Endothelial cell of umbilical vein (primary cell): ENCODE measurements at regions not wholly inside any gene's neighbourhood (a gene's known extent, or its start where the extent isn't known, plus 50 kb on each side); places are given as distances from the start of the nearest gene placed in this dataset.

ENCODE experiments used
- BruUV-seq: library from RNA; stranded (reverse); fragments of 400-500 nt; replicated peaks from 2 replicates; lab custom pipeline; 2021; lab: Mats Ljungman, UMichigan
- CTCF ChIA-PET: fragments of 300-600, 350-600 bp; sonication (Branson Sonifier 250); formaldehyde crosslinking; loops from one replicate; lab custom pipeline; 2021; ENCODE audit warnings: antibody characterized with exemption, inconsistent platforms; lab: Charles Lee
- POLR2A ChIA-PET: fragments of 300-600, 350-600 bp; sonication (Branson Sonifier 250); formaldehyde crosslinking; loops from one replicate; lab custom pipeline; 2021; ENCODE audit warnings: antibody characterized with exemption, inconsistent platforms; lab: Charles Lee
- DNase-seq: peaks from one replicate; pipeline ENCODE4 v3.0.0-alpha.2; 2011; ENCODE audit warnings: low read depth, low spot score
- FAIRE-seq: peaks from 2 replicates; lab custom pipeline; 2011; peaks lifted over from hg19 to GRCh38; lab: Jason Lieb, UNC
- H2AFZ ChIP-seq: 2 replicates; pipeline ENCODE4 v1.6.0; 2012; ENCODE audit warnings: low read depth, low read length, control low read depth, inconsistent platforms
- H3K27ac ChIP-seq: 2 replicates; pipeline ENCODE4 v1.5.1; 2011; ENCODE audit warnings: low read depth, mild to moderate bottlenecking, control low read depth, low read length, moderate library complexity; ENCODE audit not compliant: insufficient read depth
- H3K27me3 ChIP-seq, 2 experiments: 2 replicates each; pipeline versions ENCODE4 v1.6.0 to v1.6.1; 2011; ENCODE audit warnings: low read length in 2 of 2, mixed read lengths in 1 of 2; ENCODE audit not compliant: control insufficient read depth in 2 of 2, insufficient read depth in 2 of 2
- H3K36me3 ChIP-seq, 2 experiments: 2 replicates in 1 of 2; 3 replicates in 1 of 2; pipeline ENCODE4 v1.5.1; 2011; ENCODE audit warnings: low read length in 2 of 2, mild to moderate bottlenecking in 1 of 2, moderate library complexity in 1 of 2; ENCODE audit not compliant: control insufficient read depth in 2 of 2, insufficient read depth in 2 of 2; ENCODE audit errors: extremely low read depth in 1 of 2
- H3K4me1 ChIP-seq: 3 replicates; pipeline ENCODE4 v1.5.1; 2011; ENCODE audit warnings: mild to moderate bottlenecking, low read length; ENCODE audit not compliant: control insufficient read depth, insufficient read depth; ENCODE audit errors: extremely low read depth
- H3K4me2 ChIP-seq: 2 replicates; pipeline ENCODE4 v1.6.1; 2011; ENCODE audit warnings: low read length, control low read depth, mixed read lengths; ENCODE audit not compliant: insufficient read depth
- H3K4me3 ChIP-seq, 3 experiments: fragments of 200-600 bp in 1 of 3; sonication (generic), shearing (Covaris generic) in 1 of 3; replicated peaks in 1 of 3; 2 replicates each; pipeline ENCODE4 v1.5.1; 2011 to 2016; ENCODE audit warnings: control low read depth in 3 of 3, low read length in 3 of 3, mild to moderate bottlenecking in 2 of 3, inconsistent platforms in 1 of 3, low read depth in 1 of 3, moderate library complexity in 1 of 3; ENCODE audit not compliant: insufficient read depth in 1 of 3
- H3K79me2 ChIP-seq: 2 replicates; pipeline ENCODE4 v1.6.0; 2012; ENCODE audit warnings: low read length, inconsistent platforms; ENCODE audit not compliant: control insufficient read depth, insufficient read depth
- H3K9ac ChIP-seq: replicated peaks from 2 replicates; pipeline ENCODE3; 2011; ENCODE audit warnings: low read length, control low read depth; ENCODE audit not compliant: insufficient read depth; ENCODE audit errors: extremely low read depth
- H3K9me1 ChIP-seq: replicated peaks from 3 replicates; pipeline ENCODE4 v1.6.0; 2011; ENCODE audit warnings: mild to moderate bottlenecking, low read length; ENCODE audit not compliant: control insufficient read depth, insufficient read depth; ENCODE audit errors: extremely low read depth
- H3K9me3 ChIP-seq: replicated peaks from 2 replicates; pipeline ENCODE4 v1.5.1; 2012; ENCODE audit warnings: low read length, inconsistent platforms; ENCODE audit not compliant: control insufficient read depth, insufficient read depth
- H4K20me1 ChIP-seq: replicated peaks from 2 replicates; pipeline ENCODE3; 2011; ENCODE audit warnings: mild to moderate bottlenecking, low read length; ENCODE audit not compliant: control insufficient read depth, insufficient read depth; ENCODE audit errors: extremely low read depth
- MYC ChIP-seq: IDR thresholded peaks from one replicate; pipeline ENCODE4 v1.6.1; 2011; ENCODE audit warnings: mild to moderate bottlenecking, low read depth, low read length
- POLR2A ChIP-seq: IDR thresholded peaks from 2 replicates; pipeline ENCODE4 v1.6.1; 2012; ENCODE audit warnings: low read depth, mild to moderate bottlenecking, control low read depth, low read length
- POLR2AphosphoS5 ChIP-seq: IDR thresholded peaks from 2 replicates; pipeline ENCODE4 v1.6.1; 2012; ENCODE audit warnings: low read depth, mild to moderate bottlenecking, control low read depth, low read length, moderate library complexity; ENCODE audit not compliant: insufficient read depth
- dilution Hi-C: fragments of 300-500 bp; cut with MboI; formaldehyde crosslinking; loops from one replicate; pipeline ENCODE4 v1.15.0; 2019; ENCODE audit warnings: low sequenced_read_pairs; ENCODE audit not compliant: extremely low pct_ligation_motif_present
- intact Hi-C: fragments of 100-400 bp; cut with micrococcal nuclease; formaldehyde crosslinking; loops from one replicate; pipeline ENCODE4 v1.10.0; 2022
- TF ChIP-seq, protein P1 (sequence below), 2 donors: IDR thresholded peaks; 1 replicate in 1 of 2; 2 replicates in 1 of 2; pipeline ENCODE4 v1.5.1; 2011; ENCODE audit warnings: low read length in 2 of 2, mild to moderate bottlenecking in 2 of 2, moderate library complexity in 2 of 2, control low read depth in 1 of 2, inconsistent platforms in 1 of 2, low read depth in 1 of 2; ENCODE audit not compliant: insufficient read depth in 1 of 2; ENCODE audit errors: extremely low read depth in 1 of 2
- TF ChIP-seq, protein P2 (sequence below): IDR thresholded peaks from 2 replicates; pipeline ENCODE4 v1.6.1; 2011; ENCODE audit not compliant: insufficient read depth, insufficient read length

DNA sequence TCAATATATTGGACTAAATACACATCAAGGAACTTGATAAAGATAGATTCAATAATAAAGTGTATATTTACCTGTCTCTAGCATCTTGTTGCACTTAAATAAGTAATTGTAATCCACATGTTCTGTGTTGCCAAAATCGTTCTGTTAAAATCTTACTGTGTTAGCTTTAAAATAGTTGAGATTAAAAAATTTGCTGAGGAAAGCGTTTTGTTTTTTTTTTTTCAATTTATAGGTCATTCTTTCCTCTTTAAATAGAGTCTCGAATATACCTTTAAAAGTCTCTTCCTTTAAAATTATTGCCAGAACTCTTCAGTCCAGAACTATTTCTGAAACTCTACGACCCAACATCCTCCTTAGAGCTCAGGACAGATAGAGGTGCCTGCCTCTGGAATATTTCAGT, 195.6 kb upstream of the OPRM1 start:
- CTCF ChIA-PET, result no interaction called here
- intact Hi-C loops, result no loop called here
- Histone ChIP-seq H3K4me1 (no peaks in the 10 kb centered on the region), H4K20me1 (no peaks in the 10 kb centered on the region), H3K9me1 (no peaks in the 10 kb centered on the region), H3K27me3 (no peaks in the 10 kb centered on the region), H3K79me2 (no peaks in the 10 kb centered on the region), H3K4me3 (no peak overlapping the region), H3K27ac (no peak overlapping the region), H3K9ac (no peak overlapping the region), H3K4me2 (no peak overlapping the region), H2AFZ (no peak overlapping the region), H3K9me3 (no peaks in the 10 kb centered on the region), H3K36me3 (no peaks in the 10 kb centered on the region)
- TF ChIP-seq MYC, result no peak
- TF ChIP-seq, protein P1, sequence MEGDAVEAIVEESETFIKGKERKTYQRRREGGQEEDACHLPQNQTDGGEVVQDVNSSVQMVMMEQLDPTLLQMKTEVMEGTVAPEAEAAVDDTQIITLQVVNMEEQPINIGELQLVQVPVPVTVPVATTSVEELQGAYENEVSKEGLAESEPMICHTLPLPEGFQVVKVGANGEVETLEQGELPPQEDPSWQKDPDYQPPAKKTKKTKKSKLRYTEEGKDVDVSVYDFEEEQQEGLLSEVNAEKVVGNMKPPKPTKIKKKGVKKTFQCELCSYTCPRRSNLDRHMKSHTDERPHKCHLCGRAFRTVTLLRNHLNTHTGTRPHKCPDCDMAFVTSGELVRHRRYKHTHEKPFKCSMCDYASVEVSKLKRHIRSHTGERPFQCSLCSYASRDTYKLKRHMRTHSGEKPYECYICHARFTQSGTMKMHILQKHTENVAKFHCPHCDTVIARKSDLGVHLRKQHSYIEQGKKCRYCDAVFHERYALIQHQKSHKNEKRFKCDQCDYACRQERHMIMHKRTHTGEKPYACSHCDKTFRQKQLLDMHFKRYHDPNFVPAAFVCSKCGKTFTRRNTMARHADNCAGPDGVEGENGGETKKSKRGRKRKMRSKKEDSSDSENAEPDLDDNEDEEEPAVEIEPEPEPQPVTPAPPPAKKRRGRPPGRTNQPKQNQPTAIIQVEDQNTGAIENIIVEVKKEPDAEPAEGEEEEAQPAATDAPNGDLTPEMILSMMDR (IDR thresholded peaks at IDR 0.05; ENCODE audit: extremely low read depth in 1 of 2, insufficient read depth in 1 of 2, low read depth in 1 of 2, low read length in 2 of 2), result no peak
- TF ChIP-seq POLR2A, result no peak
- TF ChIP-seq, protein P2, sequence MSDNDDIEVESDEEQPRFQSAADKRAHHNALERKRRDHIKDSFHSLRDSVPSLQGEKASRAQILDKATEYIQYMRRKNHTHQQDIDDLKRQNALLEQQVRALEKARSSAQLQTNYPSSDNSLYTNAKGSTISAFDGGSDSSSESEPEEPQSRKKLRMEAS, result no peak
- no TSS peak for BruUV-seq
- POLR2A ChIA-PET, result no interaction called here
- DNase-seq (no peak), FAIRE-seq (no peak)
- dilution Hi-C loops, result no loop called here

DNA sequence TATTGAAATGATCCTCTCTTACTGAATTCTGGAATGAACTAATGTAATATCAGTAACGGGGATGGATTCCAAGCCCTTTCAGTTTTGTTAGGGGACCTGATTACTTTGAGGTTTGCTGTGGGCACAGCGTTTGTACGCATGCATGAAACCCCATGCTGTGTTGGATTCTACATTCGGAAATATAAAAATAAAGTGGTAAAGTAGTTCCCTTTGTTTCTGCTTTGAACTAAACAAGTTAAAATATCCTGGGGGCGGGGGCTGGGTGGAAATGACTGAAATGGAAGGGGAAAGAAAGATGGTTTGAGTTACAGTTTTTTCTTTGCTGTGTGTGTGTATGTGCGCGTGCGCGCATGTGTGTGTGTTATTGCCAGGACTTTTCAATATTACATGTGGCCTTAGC, 196.5 kb upstream of the OPRM1 start:
- CTCF ChIA-PET, result no interaction called here
- Histone ChIP-seq H3K4me2 (no peak overlapping the region), H3K9me1 (no peaks in the 10 kb centered on the region), H4K20me1 (no peaks in the 10 kb centered on the region), H3K4me1 (no peaks in the 10 kb centered on the region), H3K79me2 (no peaks in the 10 kb centered on the region), H3K27ac (no peak overlapping the region), H2AFZ (no peak overlapping the region), H3K9me3 (no peaks in the 10 kb centered on the region), H3K36me3 (no peaks in the 10 kb centered on the region), H3K27me3 (no peaks in the 10 kb centered on the region), H3K4me3 (no peak overlapping the region), H3K9ac (no peak overlapping the region)
- DNase-seq, result no peak
- intact Hi-C loops (no loop called here), dilution Hi-C loops (no loop called here)
- POLR2A ChIA-PET, result no interaction called here
- no TSS peak for BruUV-seq
- FAIRE-seq, result no peak
- TF ChIP-seq POLR2AphosphoS5, result no peak
